ENCODE measurements at regions not wholly inside any gene's neighbourhood (a gene's known extent, or its start where the extent isn't known, plus 50 kb on each side); places are given as distances from the start of the nearest gene placed in this dataset.

DNA sequence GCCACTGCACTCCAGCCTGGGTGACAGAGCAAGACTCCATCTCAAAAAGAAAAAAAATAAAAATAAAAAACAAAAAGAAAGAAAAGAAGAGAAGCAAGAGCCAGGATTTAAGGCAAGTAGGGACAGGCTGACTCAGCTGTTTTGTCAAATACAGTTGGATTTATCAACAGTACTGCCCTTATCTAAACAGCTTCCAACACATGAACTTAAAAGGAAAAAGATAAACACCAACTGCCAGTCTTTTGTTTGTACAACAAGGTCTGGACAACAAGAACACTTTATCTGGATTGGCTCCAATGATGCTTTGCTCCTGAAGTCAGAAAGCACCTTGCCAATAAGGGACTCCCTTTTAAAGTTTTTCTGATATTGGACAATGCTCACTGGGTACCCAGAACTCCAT, 886.0 kb downstream of the ADGRL2 start:
- Histone ChIP-seq H3K27me3 (no peaks in the 10 kb centered on the region), H3K4me3 (no peak overlapping the region), H3K9me3 (peaks cover 0 to 8% of the 10 kb centered on the region in 2 donors), H3K36me3 (no peaks in the 10 kb centered on the region), H3K27ac (no peak overlapping the region), H3K4me1 (ENCODE audit: insufficient read depth) (no peaks in the 10 kb centered on the region)
- no peak for TF ChIP-seq POLR2A (IDR thresholded peaks at IDR 0.05)
- no peak for TF ChIP-seq EP300 (IDR thresholded peaks at IDR 0.05)
- TF ChIP-seq, protein P1, sequence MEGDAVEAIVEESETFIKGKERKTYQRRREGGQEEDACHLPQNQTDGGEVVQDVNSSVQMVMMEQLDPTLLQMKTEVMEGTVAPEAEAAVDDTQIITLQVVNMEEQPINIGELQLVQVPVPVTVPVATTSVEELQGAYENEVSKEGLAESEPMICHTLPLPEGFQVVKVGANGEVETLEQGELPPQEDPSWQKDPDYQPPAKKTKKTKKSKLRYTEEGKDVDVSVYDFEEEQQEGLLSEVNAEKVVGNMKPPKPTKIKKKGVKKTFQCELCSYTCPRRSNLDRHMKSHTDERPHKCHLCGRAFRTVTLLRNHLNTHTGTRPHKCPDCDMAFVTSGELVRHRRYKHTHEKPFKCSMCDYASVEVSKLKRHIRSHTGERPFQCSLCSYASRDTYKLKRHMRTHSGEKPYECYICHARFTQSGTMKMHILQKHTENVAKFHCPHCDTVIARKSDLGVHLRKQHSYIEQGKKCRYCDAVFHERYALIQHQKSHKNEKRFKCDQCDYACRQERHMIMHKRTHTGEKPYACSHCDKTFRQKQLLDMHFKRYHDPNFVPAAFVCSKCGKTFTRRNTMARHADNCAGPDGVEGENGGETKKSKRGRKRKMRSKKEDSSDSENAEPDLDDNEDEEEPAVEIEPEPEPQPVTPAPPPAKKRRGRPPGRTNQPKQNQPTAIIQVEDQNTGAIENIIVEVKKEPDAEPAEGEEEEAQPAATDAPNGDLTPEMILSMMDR (IDR thresholded peaks at IDR 0.05), result no peak
- no peak for DNase-seq
- intact Hi-C loops (cut with DNase I), result no loop called here

- intact Hi-C loops (cut with DNase I), result no loop called here
- H3K9me3 ChIP-seq, result no peaks in the 10 kb centered on the region
- DNase-seq, result no peak
- H3K36me3 ChIP-seq, result no peaks in the 10 kb centered on the region
- peaks cover 2% of the 10 kb centered on the region for H3K4me1 ChIP-seq (ENCODE audit: insufficient read depth)
- H3K27ac ChIP-seq, result no peak overlapping the region
- H3K27me3 ChIP-seq, result no peaks in the 10 kb centered on the region
- no peak overlapping the region for H3K4me3 ChIP-seq
- WGBS, 3 donors, result 0 to 98% (median 48%) methylated on average over 1 of the region's 1 CpG
- TF ChIP-seq EP300 (IDR thresholded peaks at IDR 0.05) (no peak), POLR2A (IDR thresholded peaks at IDR 0.05) (no peak)
- TF ChIP-seq, protein P1 (IDR thresholded peaks at IDR 0.05), result no peak
Measured at GRCh38 chr1:82646888-82647287, 846.2 kb downstream of the ADGRL2 start.

DNA sequence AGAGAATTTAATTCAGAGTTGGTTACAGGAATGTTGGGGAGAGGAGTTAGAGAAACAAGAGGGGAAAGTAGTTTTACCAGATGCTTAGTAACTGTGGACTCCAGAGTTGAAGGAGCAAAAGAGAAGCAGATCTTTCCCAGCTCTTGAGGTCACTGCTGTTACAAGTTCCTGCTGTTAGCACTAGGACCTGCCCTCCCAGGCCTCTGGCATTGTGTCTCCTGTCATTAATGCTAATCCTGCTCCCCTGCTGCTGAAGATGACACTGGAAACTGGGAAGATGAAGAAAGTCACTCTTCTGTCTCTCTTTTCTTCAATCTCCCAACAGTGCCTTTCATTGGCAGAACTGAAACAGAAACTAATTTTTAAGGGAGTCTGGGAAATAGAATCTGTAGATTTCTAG, 845.6 kb downstream of the ADGRL2 start:
- Histone ChIP-seq H3K4me3 (no peak overlapping the region), H3K9me3 (no peaks in the 10 kb centered on the region), H3K27ac (no peak overlapping the region), H3K4me1 (ENCODE audit: insufficient read depth) (peaks cover 2% of the 10 kb centered on the region), H3K36me3 (no peaks in the 10 kb centered on the region), H3K27me3 (no peaks in the 10 kb centered on the region)
- intact Hi-C loops (cut with DNase I), result no loop called here
- TF ChIP-seq, protein P1 (IDR thresholded peaks at IDR 0.05), result no peak
- TF ChIP-seq EP300 (IDR thresholded peaks at IDR 0.05), result no peak
- TF ChIP-seq POLR2A (IDR thresholded peaks at IDR 0.05), result no peak
- no peak for DNase-seq

- WGBS, 3 donors, result 88 to 92% (median 90%) methylated on average over 5 of the region's 5 CpGs
- no peaks in the 10 kb centered on the region for H3K27me3 ChIP-seq
- no peak for DNase-seq
- intact Hi-C loops (cut with DNase I), result no loop called here
- peaks cover 3% of the 10 kb centered on the region for H3K4me1 ChIP-seq (ENCODE audit: insufficient read depth)
- H3K27ac ChIP-seq, result no peak overlapping the region
- no peaks in the 10 kb centered on the region for H3K36me3 ChIP-seq
- TF ChIP-seq POLR2A (IDR thresholded peaks at IDR 0.05) (no peak), EP300 (IDR thresholded peaks at IDR 0.05) (no peak)
- TF ChIP-seq, protein P1 (IDR thresholded peaks at IDR 0.05), result no peak
- H3K4me3 ChIP-seq, result no peak overlapping the region
- no peaks in the 10 kb centered on the region for H3K9me3 ChIP-seq
Measured at GRCh38 chr1:82644186-82644915, 843.6 kb downstream of the ADGRL2 start.
